Erythroblast (primary cell): ENCODE measurements at regions not wholly inside any gene's neighbourhood (a gene's known extent, or its start where the extent isn't known, plus 50 kb on each side); places are given as distances from the start of the nearest gene placed in this dataset.
"Not testable (repeated sequence)": the region's sequence is repeated elsewhere in the genome, so short reads cannot be mapped to it uniquely, and the experiment has no call there.

ENCODE experiments used
- DNase-seq, 2 experiments: peaks; one replicate each; lab custom pipeline; 2025; lab: John Stamatoyannopoulos, UW
- GATA1 ChIP-seq: IDR thresholded peaks from 2 replicates; pipeline ENCODE4 v1.6.1; 2011; ENCODE audit warnings: low read depth, mild to moderate bottlenecking, control low read depth, low read length, moderate library complexity
- POLR2A ChIP-seq: IDR thresholded peaks from 2 replicates; pipeline ENCODE4 v1.6.1; 2011; ENCODE audit warnings: mild to moderate bottlenecking, low read length

GRCh38 chr14:105951399-105951798 is 425.0 kb downstream of the TMEM121 start:
- no peak for TF ChIP-seq GATA1
- TF ChIP-seq POLR2A, result no peak
- no peak for DNase-seq

- DNase-seq, result no peak
- TF ChIP-seq GATA1 (no peak), POLR2A (no peak)
These were observed 425.8 kb downstream of the TMEM121 start for GRCh38 chr14:105952222-105952621.

- DNase-seq, result no peak
- TF ChIP-seq GATA1, result no peak
- no peak for TF ChIP-seq POLR2A
These were observed 426.4 kb downstream of the TMEM121 start for GRCh38 chr14:105952826-105953225.

- DNase-seq, result not testable (repeated sequence)
These were observed 435.2 kb downstream of the TMEM121 start for GRCh38 chr14:105961625-105962024.

GRCh38 chr14:105962532-105962931 is 436.1 kb downstream of the TMEM121 start:
- no peak for TF ChIP-seq GATA1
- no peak for TF ChIP-seq POLR2A
- no peak for DNase-seq

- DNase-seq, result no peak
- TF ChIP-seq GATA1, result no peak
- no peak for TF ChIP-seq POLR2A
These were observed 441.9 kb downstream of the TMEM121 start for GRCh38 chr14:105968291-105968690.

- DNase-seq, result not testable (repeated sequence)
These were observed 442.6 kb downstream of the TMEM121 start for GRCh38 chr14:105969026-105969425.

GRCh38 chr14:105970821-105971220 is 444.4 kb downstream of the TMEM121 start:
- not testable (repeated sequence) for DNase-seq

- no peak for DNase-seq
- TF ChIP-seq GATA1 (no peak), POLR2A (no peak)
These were observed 445.5 kb downstream of the TMEM121 start for GRCh38 chr14:105971593-105972500.

GRCh38 chr14:105974902-105975301 is 448.5 kb downstream of the TMEM121 start:
- TF ChIP-seq POLR2A (no peak), GATA1 (no peak)
- DNase-seq, result peak; percentile 47 to 50

GRCh38 chr14:105978618-105979295 is 452.4 kb downstream of the TMEM121 start:
- TF ChIP-seq GATA1 (no peak), POLR2A (no peak)
- no peak for DNase-seq

- TF ChIP-seq GATA1 (no peak), POLR2A (no peak)
- DNase-seq, result no peak
These were observed 453.1 kb downstream of the TMEM121 start for GRCh38 chr14:105979446-105979845.

GRCh38 chr14:105980224-105980623 is 453.8 kb downstream of the TMEM121 start:
- no peak for DNase-seq
- TF ChIP-seq POLR2A (no peak), GATA1 (no peak)

GRCh38 chr14:105981517-105982302 is 455.3 kb downstream of the TMEM121 start:
- TF ChIP-seq POLR2A, result peak; percentile 36
- DNase-seq, result peak; percentile 55 to 80
